Skeletal muscle tissue (tissue), 3 donors: ENCODE measurements at regions not wholly inside any gene's neighbourhood (a gene's known extent, or its start where the extent isn't known, plus 50 kb on each side); places are given as distances from the start of the nearest gene placed in this dataset.
"Not testable (repeated sequence)": the region's sequence is repeated elsewhere in the genome, so short reads cannot be mapped to it uniquely, and the experiment has no call there.

ENCODE experiments used
- H3K27ac ChIP-seq: one replicate; pipeline ENCODE4 v1.7.0; 2013; ENCODE audit warnings: mild to moderate bottlenecking, low read depth, low read length, inconsistent platforms
- H3K27me3 ChIP-seq, 3 donors: one replicate each; pipeline ENCODE4 v1.7.0; 2013; ENCODE audit warnings: low read length in 3 of 3; ENCODE audit not compliant: control insufficient read depth in 3 of 3, insufficient read depth in 3 of 3
- H3K36me3 ChIP-seq, 3 donors: one replicate each; pipeline ENCODE4 v1.7.0; 2013; ENCODE audit warnings: low read length in 3 of 3; ENCODE audit not compliant: control insufficient read depth in 3 of 3, insufficient read depth in 3 of 3
- H3K4me1 ChIP-seq, 3 donors: one replicate each; pipeline ENCODE4 v1.7.0; 2013; ENCODE audit warnings: low read length in 3 of 3, mild to moderate bottlenecking in 3 of 3; ENCODE audit not compliant: control insufficient read depth in 3 of 3, insufficient read depth in 3 of 3
- H3K4me3 ChIP-seq, 3 donors: one replicate each; pipeline ENCODE4 v1.7.0; 2013; ENCODE audit warnings: low read length in 3 of 3
- H3K9ac ChIP-seq, 3 donors: one replicate each; pipeline ENCODE4 v1.7.0; 2013; ENCODE audit warnings: low read length in 3 of 3, mild to moderate bottlenecking in 3 of 3, moderate library complexity in 2 of 3, low read depth in 1 of 3
- H3K9me3 ChIP-seq, 3 donors: one replicate each; pipeline ENCODE4 v1.7.0; 2013; ENCODE audit warnings: low read length in 3 of 3; ENCODE audit not compliant: control insufficient read depth in 3 of 3
- donor health status: Osteomylitis.

- peaks cover 0 to 3% (median 0%) of the 10 kb centered on the region in 3 donors for H3K27me3 ChIP-seq
- H3K36me3 ChIP-seq = no peaks in the 10 kb centered on the region
- H3K4me1 ChIP-seq = no peaks in the 10 kb centered on the region
- no peak overlapping the region for H3K27ac ChIP-seq
- H3K9ac ChIP-seq = no peak overlapping the region
- no peaks in the 10 kb centered on the region for H3K9me3 ChIP-seq
- no peak overlapping the region for H3K4me3 ChIP-seq
Measured at GRCh38 chrX:46250151-46250550, 295.1 kb downstream of the ZNF674 start.

- Histone ChIP-seq H3K4me3 (no peak overlapping the region), H3K27ac (no peak overlapping the region), H3K9me3 (no peaks in the 10 kb centered on the region), H3K27me3 (peaks cover 0 to 3% (median 0%) of the 10 kb centered on the region in 3 donors), H3K4me1 (no peaks in the 10 kb centered on the region), H3K9ac (no peak overlapping the region), H3K36me3 (no peaks in the 10 kb centered on the region)
Measured at GRCh38 chrX:46247456-46247855, 297.8 kb downstream of the ZNF674 start.

GRCh38 chrX:46244451-46244850, 300.8 kb downstream of the ZNF674 start:
- Histone ChIP-seq H3K27me3 (no peaks in the 10 kb centered on the region), H3K9me3 (no peaks in the 10 kb centered on the region)

GRCh38 chrX:46236411-46236810, 308.8 kb downstream of the ZNF674 start:
- H3K4me3 ChIP-seq = no peak overlapping the region
- H3K9ac ChIP-seq = no peak overlapping the region
- H3K27ac ChIP-seq = no peak overlapping the region
- no peaks in the 10 kb centered on the region for H3K27me3 ChIP-seq
- H3K4me1 ChIP-seq = no peaks in the 10 kb centered on the region
- no peaks in the 10 kb centered on the region for H3K36me3 ChIP-seq
- no peaks in the 10 kb centered on the region for H3K9me3 ChIP-seq

More at GRCh38 chrX:46244451-46244850, 300.8 kb downstream of the ZNF674 start:
- H3K4me3 ChIP-seq = no peak overlapping the region
- H3K27ac ChIP-seq = no peak overlapping the region
- no peaks in the 10 kb centered on the region for H3K36me3 ChIP-seq
- H3K9ac ChIP-seq = no peak overlapping the region
- H3K4me1 ChIP-seq = no peaks in the 10 kb centered on the region

- Histone ChIP-seq H3K9me3 (no peaks in the 10 kb centered on the region), H3K4me3 (no peak overlapping the region), H3K36me3 (no peaks in the 10 kb centered on the region), H3K9ac (no peak overlapping the region), H3K27ac (no peak overlapping the region), H3K4me1 (no peaks in the 10 kb centered on the region), H3K27me3 (no peaks in the 10 kb centered on the region)
Measured at GRCh38 chrX:46235778-46236177, 309.4 kb downstream of the ZNF674 start.

- Histone ChIP-seq H3K9ac (no peak overlapping the region), H3K9me3 (no peaks in the 10 kb centered on the region), H3K36me3 (no peaks in the 10 kb centered on the region), H3K27ac (no peak overlapping the region), H3K27me3 (no peaks in the 10 kb centered on the region), H3K4me1 (no peaks in the 10 kb centered on the region), H3K4me3 (no peak overlapping the region)
Measured at GRCh38 chrX:46234775-46235174, 310.4 kb downstream of the ZNF674 start.

GRCh38 chrX:46228389-46228788, 316.8 kb downstream of the ZNF674 start:
- Histone ChIP-seq H3K4me1 (no peaks in the 10 kb centered on the region), H3K27me3 (no peaks in the 10 kb centered on the region), H3K9me3 (no peaks in the 10 kb centered on the region), H3K36me3 (no peaks in the 10 kb centered on the region), H3K9ac (no peak overlapping the region), H3K27ac (no peak overlapping the region), H3K4me3 (no peak overlapping the region)

GRCh38 chrX:46226422-46226821, 318.8 kb downstream of the ZNF674 start:
- H3K9ac ChIP-seq = no peak overlapping the region
- H3K27me3 ChIP-seq = no peaks in the 10 kb centered on the region
- H3K27ac ChIP-seq = no peak overlapping the region
- H3K4me3 ChIP-seq = no peak overlapping the region
- H3K9me3 ChIP-seq = no peaks in the 10 kb centered on the region
- H3K4me1 ChIP-seq = no peaks in the 10 kb centered on the region
- no peaks in the 10 kb centered on the region for H3K36me3 ChIP-seq

GRCh38 chrX:46223499-46223898, 321.7 kb downstream of the ZNF674 start:
- H3K27ac ChIP-seq, H3K36me3 ChIP-seq, H3K4me3 ChIP-seq, H3K27me3 ChIP-seq, H3K9ac ChIP-seq, H3K9me3 ChIP-seq, H3K4me1 ChIP-seq: not testable (repeated sequence)

- Histone ChIP-seq H3K36me3 (no peaks in the 10 kb centered on the region), H3K4me3 (no peak overlapping the region), H3K9ac (no peak overlapping the region), H3K9me3 (no peaks in the 10 kb centered on the region), H3K4me1 (no peaks in the 10 kb centered on the region), H3K27me3 (no peaks in the 10 kb centered on the region), H3K27ac (no peak overlapping the region)
Measured at GRCh38 chrX:46220822-46221221, 324.4 kb downstream of the ZNF674 start.

GRCh38 chrX:46218373-46218772, 326.8 kb downstream of the ZNF674 start:
- H3K36me3 ChIP-seq = no peaks in the 10 kb centered on the region
- no peak overlapping the region for H3K9ac ChIP-seq
- H3K27me3 ChIP-seq = no peaks in the 10 kb centered on the region
- H3K9me3 ChIP-seq = no peaks in the 10 kb centered on the region
- H3K4me1 ChIP-seq = no peaks in the 10 kb centered on the region
- no peak overlapping the region for H3K4me3 ChIP-seq
- no peak overlapping the region for H3K27ac ChIP-seq
